LNCaP clone FGC (cell line): ENCODE measurements at regions not wholly inside any gene's neighbourhood (a gene's known extent, or its start where the extent isn't known, plus 50 kb on each side); places are given as distances from the start of the nearest gene placed in this dataset.
A peak's percentile ranks its signal among the peaks of the same experiment; 100 is the strongest.

Experiments used
- DNase-seq: peaks from one replicate; pipeline ENCODE4 v3.0.0-alpha.2; 2011; ENCODE audit warnings: low read depth
- H3K4me3 ChIP-seq: 2 replicates; pipeline ENCODE4 v1.5.1; 2011; ENCODE audit warnings: mild to moderate bottlenecking, low read depth, low read length, control low read depth
- TF ChIP-seq, protein P1 (sequence below): IDR thresholded peaks from 2 replicates; pipeline ENCODE4 v1.5.1; 2012; ENCODE audit warnings: mild to moderate bottlenecking; ENCODE audit not compliant: control insufficient read depth, insufficient read depth; ENCODE audit errors: extremely low read depth

GRCh38 chr4:20412072-20412471 is 160.4 kb downstream of the SLIT2 start:
- DNase-seq = no peak
- TF ChIP-seq, protein P1, sequence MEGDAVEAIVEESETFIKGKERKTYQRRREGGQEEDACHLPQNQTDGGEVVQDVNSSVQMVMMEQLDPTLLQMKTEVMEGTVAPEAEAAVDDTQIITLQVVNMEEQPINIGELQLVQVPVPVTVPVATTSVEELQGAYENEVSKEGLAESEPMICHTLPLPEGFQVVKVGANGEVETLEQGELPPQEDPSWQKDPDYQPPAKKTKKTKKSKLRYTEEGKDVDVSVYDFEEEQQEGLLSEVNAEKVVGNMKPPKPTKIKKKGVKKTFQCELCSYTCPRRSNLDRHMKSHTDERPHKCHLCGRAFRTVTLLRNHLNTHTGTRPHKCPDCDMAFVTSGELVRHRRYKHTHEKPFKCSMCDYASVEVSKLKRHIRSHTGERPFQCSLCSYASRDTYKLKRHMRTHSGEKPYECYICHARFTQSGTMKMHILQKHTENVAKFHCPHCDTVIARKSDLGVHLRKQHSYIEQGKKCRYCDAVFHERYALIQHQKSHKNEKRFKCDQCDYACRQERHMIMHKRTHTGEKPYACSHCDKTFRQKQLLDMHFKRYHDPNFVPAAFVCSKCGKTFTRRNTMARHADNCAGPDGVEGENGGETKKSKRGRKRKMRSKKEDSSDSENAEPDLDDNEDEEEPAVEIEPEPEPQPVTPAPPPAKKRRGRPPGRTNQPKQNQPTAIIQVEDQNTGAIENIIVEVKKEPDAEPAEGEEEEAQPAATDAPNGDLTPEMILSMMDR = no peak
- H3K4me3 ChIP-seq = no peak overlapping the region

DNA sequence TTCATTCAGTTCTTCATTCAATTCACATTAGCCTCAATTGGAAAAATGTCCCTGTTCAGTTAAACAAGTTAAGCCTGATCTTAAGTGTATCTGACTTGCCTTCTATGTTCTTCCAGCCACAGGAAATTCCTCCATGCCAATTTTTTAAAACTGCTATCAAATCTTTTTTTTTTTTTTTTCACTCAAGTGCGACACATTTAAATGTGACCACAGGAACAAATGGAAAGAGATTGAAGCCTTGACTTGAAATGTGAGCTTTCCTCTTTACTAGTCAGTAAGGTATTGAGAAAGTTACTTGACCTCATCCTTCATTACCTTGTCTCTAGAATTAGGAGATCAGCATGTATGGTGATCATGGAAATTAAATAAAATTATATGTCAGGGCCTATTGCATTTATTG is 165.1 kb downstream of the SLIT2 start:
- TF ChIP-seq, protein P1 = no peak
- no peak overlapping the region for H3K4me3 ChIP-seq
- no peak for DNase-seq

- TF ChIP-seq, protein P1 = peak; percentile 80
- no peak for DNase-seq
- no peak overlapping the region for H3K4me3 ChIP-seq
These were observed 167.3 kb downstream of the SLIT2 start for GRCh38 chr4:20418861-20419451.

GRCh38 chr4:20420916-20421602 is 169.4 kb downstream of the SLIT2 start:
- no peak for DNase-seq
- H3K4me3 ChIP-seq = no peak overlapping the region
- TF ChIP-seq, protein P1 = no peak

DNA sequence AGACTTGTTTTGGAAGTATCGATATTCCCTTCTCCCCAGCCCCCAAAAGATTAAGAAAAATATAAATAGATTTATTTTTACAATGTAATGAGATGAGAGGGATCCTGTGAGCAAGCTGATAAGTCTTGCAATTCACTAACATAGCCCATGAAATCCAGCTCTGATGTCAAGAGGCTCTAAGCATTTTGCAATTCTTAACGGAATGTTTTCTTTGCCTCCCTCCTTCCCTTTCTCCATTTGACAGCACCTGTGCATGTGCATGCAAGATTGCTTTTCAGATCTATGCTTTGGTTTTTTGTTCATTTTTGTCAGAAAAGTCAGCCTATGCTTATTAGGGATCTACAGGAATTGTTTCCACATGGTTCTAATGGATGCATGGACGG is 169.9 kb downstream of the SLIT2 start:
- DNase-seq = no peak
- TF ChIP-seq, protein P1 = no peak
- no peak overlapping the region for H3K4me3 ChIP-seq

DNA sequence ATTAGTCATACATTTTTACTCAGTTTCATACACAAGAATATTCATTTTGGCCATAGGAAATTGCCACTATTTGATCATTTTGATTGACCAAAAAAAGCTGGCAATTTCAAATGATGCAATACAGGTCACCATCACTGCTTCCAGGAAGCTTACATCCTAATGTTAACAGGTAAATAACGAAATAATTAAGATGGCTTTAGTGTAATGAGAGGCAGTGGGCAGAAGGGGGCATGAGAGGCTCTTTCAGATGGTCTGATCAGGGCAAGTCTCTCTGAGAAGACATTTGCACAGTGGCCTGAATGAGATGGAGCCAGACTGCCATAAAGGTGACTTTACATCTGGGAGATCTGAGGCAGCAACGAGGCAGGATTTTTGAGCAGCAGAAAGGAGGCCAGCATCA is 170.7 kb downstream of the SLIT2 start:
- TF ChIP-seq, protein P1 = peak; percentile 77
- DNase-seq = peak; percentile 57
- H3K4me3 ChIP-seq = no peak overlapping the region

DNA sequence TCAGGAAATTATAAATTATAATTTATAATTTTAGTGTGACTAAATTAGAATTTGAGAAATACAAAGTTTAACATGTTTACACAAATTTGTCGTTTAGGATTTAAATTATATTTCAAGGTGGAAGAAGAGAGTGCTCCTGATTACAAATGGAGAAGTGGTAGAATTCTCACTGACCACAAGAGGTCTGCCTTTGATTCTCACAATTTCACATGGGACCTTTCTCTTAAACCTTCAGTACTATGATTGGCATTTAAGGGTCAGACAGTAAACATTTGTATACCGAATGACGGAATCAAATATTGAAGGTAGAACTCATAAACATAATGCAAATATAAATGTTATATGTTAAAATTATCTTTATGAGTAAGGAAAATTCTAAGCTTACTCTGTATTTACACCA is 171.7 kb downstream of the SLIT2 start:
- H3K4me3 ChIP-seq = no peak overlapping the region
- TF ChIP-seq, protein P1 = peak; percentile 53

More for the DNA sequence above, 171.7 kb downstream of the SLIT2 start:
- DNase-seq = peak; percentile 58
